ENCODE measurements at regions not wholly inside any gene's neighbourhood (a gene's known extent, or its start where the extent isn't known, plus 50 kb on each side); places are given as distances from the start of the nearest gene placed in this dataset.

DNA sequence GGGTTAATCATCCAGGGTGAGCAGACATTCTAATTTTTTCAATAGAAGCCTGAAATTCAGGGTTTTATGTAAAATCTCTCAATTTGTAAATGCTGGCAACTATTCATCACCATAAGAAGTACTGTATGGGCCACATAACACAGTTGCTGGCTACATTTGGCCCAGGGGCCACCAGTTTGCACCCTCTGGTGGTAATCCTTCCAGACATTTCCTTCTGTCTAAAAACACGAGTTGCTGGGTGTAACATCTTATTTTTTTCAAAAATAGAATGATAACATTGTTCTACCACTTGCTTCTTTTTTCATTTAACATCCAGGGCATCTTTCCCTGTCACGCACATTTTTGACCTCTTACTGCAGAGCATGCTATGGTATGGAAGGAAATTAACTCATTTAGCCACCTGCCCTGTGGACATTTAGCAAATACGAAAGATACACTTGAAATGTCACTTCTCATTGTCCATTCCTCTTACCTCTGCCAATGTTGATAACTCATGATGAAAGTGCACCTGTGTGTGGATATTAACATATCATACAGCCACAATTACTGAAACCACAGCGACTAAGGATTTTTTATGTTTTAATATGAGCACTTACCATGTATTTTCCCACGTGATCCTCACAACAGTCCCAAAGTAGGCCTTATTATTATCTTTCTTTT, 117.5 kb upstream of the ARHGEF3 start:
- no peak for TF ChIP-seq EZH2phosphoT487 (IDR thresholded peaks at IDR 0.05; ENCODE audit: low read depth)
- TF ChIP-seq CTCF (IDR thresholded peaks at IDR 0.05; ENCODE audit: low read depth, low read length): peak; percentile 49
